ENCODE measurements at regions not wholly inside any gene's neighbourhood (a gene's known extent, or its start where the extent isn't known, plus 50 kb on each side); places are given as distances from the start of the nearest gene placed in this dataset.

GRCh38 chr14:100011628-100012325, 53.4 kb upstream of the EVL start:
- TF ChIP-seq POLR2AphosphoS5 (IDR thresholded peaks at IDR 0.05) (no peak), CTCF (IDR thresholded peaks at IDR 0.05) (no peak), POLR2A (IDR thresholded peaks at IDR 0.05) (no peak), EP300 (IDR thresholded peaks at IDR 0.05) (no peak)
